BLaER1 (cell line): ENCODE measurements at regions not wholly inside any gene's neighbourhood (a gene's known extent, or its start where the extent isn't known, plus 50 kb on each side); places are given as distances from the start of the nearest gene placed in this dataset.

ENCODE experiments used
- H3K27ac ChIP-seq: shearing (Covaris generic); formaldehyde crosslinking; 2 replicates; pipeline ENCODE4 v1.8.1; 2022
- H3K27me3 ChIP-seq: shearing (Covaris generic); formaldehyde crosslinking; 2 replicates; pipeline ENCODE4 v1.8.1; 2022
- H3K36me3 ChIP-seq: shearing (Covaris generic); formaldehyde crosslinking; 2 replicates; pipeline ENCODE4 v1.8.1; 2022
- H3K4me1 ChIP-seq: shearing (Covaris generic); formaldehyde crosslinking; 2 replicates; pipeline ENCODE4 v1.8.1; 2022
- H3K4me2 ChIP-seq: shearing (Covaris generic); formaldehyde crosslinking; 2 replicates; pipeline ENCODE4 v1.8.1; 2022
- H3K4me3 ChIP-seq: shearing (Covaris generic); formaldehyde crosslinking; 2 replicates; pipeline ENCODE4 v1.8.1; 2022
- H3K9ac ChIP-seq: shearing (Covaris generic); formaldehyde crosslinking; 2 replicates; pipeline ENCODE4 v1.8.1; 2022
- H3K9me3 ChIP-seq: shearing (Covaris generic); formaldehyde crosslinking; 2 replicates; pipeline ENCODE4 v1.8.1; 2022
- H4K20me1 ChIP-seq: shearing (Covaris generic); formaldehyde crosslinking; 2 replicates; pipeline ENCODE4 v1.8.1; 2022
- Cebpa-rat ChIP-seq: shearing (Covaris generic); IDR thresholded peaks from 2 replicates; pipeline ENCODE4 v1.8.1; 2022

GRCh38 chr7:125727215-125727614 lies 797.6 kb upstream of the POT1 start:
- Histone ChIP-seq H3K4me3 (no peak overlapping the region), H3K9me3 (no peaks in the 10 kb centered on the region), H3K27me3 (no peaks in the 10 kb centered on the region), H3K4me1 (no peaks in the 10 kb centered on the region), H3K27ac (no peak overlapping the region), H3K9ac (no peak overlapping the region), H3K4me2 (no peak overlapping the region), H3K36me3 (no peaks in the 10 kb centered on the region), H4K20me1 (no peaks in the 10 kb centered on the region)
- no peak for TF ChIP-seq Cebpa-rat

- Histone ChIP-seq H3K36me3 (no peaks in the 10 kb centered on the region), H3K4me1 (no peaks in the 10 kb centered on the region), H3K27ac (no peak overlapping the region), H3K4me3 (no peak overlapping the region), H3K4me2 (no peak overlapping the region), H4K20me1 (no peaks in the 10 kb centered on the region), H3K9me3 (no peaks in the 10 kb centered on the region), H3K9ac (no peak overlapping the region), H3K27me3 (no peaks in the 10 kb centered on the region)
- TF ChIP-seq Cebpa-rat = no peak
These were observed 766.0 kb upstream of the POT1 start for GRCh38 chr7:125695626-125696025.

GRCh38 chr7:125683156-125683555 lies 753.5 kb upstream of the POT1 start:
- no peak overlapping the region for H3K9ac ChIP-seq
- no peaks in the 10 kb centered on the region for H3K9me3 ChIP-seq
- H3K4me3 ChIP-seq = no peak overlapping the region
- no peak for TF ChIP-seq Cebpa-rat
- no peaks in the 10 kb centered on the region for H3K36me3 ChIP-seq
- no peaks in the 10 kb centered on the region for H3K4me1 ChIP-seq
- no peak overlapping the region for H3K4me2 ChIP-seq
- no peak overlapping the region for H3K27ac ChIP-seq
- H3K27me3 ChIP-seq = no peaks in the 10 kb centered on the region
- no peaks in the 10 kb centered on the region for H4K20me1 ChIP-seq

GRCh38 chr7:125681508-125681907 lies 751.9 kb upstream of the POT1 start:
- H3K36me3 ChIP-seq = no peaks in the 10 kb centered on the region
- H3K4me1 ChIP-seq = no peaks in the 10 kb centered on the region
- H3K27me3 ChIP-seq = no peaks in the 10 kb centered on the region
- no peak overlapping the region for H3K4me2 ChIP-seq
- TF ChIP-seq Cebpa-rat = no peak
- no peaks in the 10 kb centered on the region for H3K9me3 ChIP-seq
- H3K4me3 ChIP-seq = no peak overlapping the region
- no peak overlapping the region for H3K27ac ChIP-seq
- H4K20me1 ChIP-seq = no peaks in the 10 kb centered on the region
- no peak overlapping the region for H3K9ac ChIP-seq

- Histone ChIP-seq H3K36me3 (no peaks in the 10 kb centered on the region), H3K4me1 (no peaks in the 10 kb centered on the region), H3K4me3 (no peak overlapping the region), H3K27ac (no peak overlapping the region), H3K27me3 (no peaks in the 10 kb centered on the region), H3K4me2 (no peak overlapping the region), H3K9ac (no peak overlapping the region), H3K9me3 (no peaks in the 10 kb centered on the region), H4K20me1 (no peaks in the 10 kb centered on the region)
- no peak for TF ChIP-seq Cebpa-rat
These were observed 749.1 kb upstream of the POT1 start for GRCh38 chr7:125678771-125679170.

GRCh38 chr7:125675640-125676039 lies 746.0 kb upstream of the POT1 start:
- TF ChIP-seq Cebpa-rat = no peak
- Histone ChIP-seq H3K27ac (no peak overlapping the region), H3K4me2 (no peak overlapping the region), H3K36me3 (no peaks in the 10 kb centered on the region), H3K27me3 (no peaks in the 10 kb centered on the region), H4K20me1 (no peaks in the 10 kb centered on the region), H3K9ac (no peak overlapping the region), H3K4me1 (no peaks in the 10 kb centered on the region), H3K4me3 (no peak overlapping the region), H3K9me3 (no peaks in the 10 kb centered on the region)

- H3K27ac ChIP-seq = no peak overlapping the region
- no peak overlapping the region for H3K9ac ChIP-seq
- no peaks in the 10 kb centered on the region for H3K27me3 ChIP-seq
- TF ChIP-seq Cebpa-rat = no peak
- no peaks in the 10 kb centered on the region for H4K20me1 ChIP-seq
- H3K36me3 ChIP-seq = no peaks in the 10 kb centered on the region
- H3K9me3 ChIP-seq = no peaks in the 10 kb centered on the region
- H3K4me2 ChIP-seq = no peak overlapping the region
- H3K4me3 ChIP-seq = no peak overlapping the region
- no peaks in the 10 kb centered on the region for H3K4me1 ChIP-seq
These were observed 745.5 kb upstream of the POT1 start for GRCh38 chr7:125675169-125675568.

- H3K27me3 ChIP-seq = no peaks in the 10 kb centered on the region
- H3K9ac ChIP-seq = no peak overlapping the region
- H3K36me3 ChIP-seq = no peaks in the 10 kb centered on the region
- no peak for TF ChIP-seq Cebpa-rat
- no peaks in the 10 kb centered on the region for H4K20me1 ChIP-seq
- no peak overlapping the region for H3K4me3 ChIP-seq
- H3K4me2 ChIP-seq = no peak overlapping the region
- H3K27ac ChIP-seq = no peak overlapping the region
- no peaks in the 10 kb centered on the region for H3K4me1 ChIP-seq
- no peaks in the 10 kb centered on the region for H3K9me3 ChIP-seq
These were observed 741.4 kb upstream of the POT1 start for GRCh38 chr7:125670926-125671572.

- no peaks in the 10 kb centered on the region for H3K36me3 ChIP-seq
- H3K4me3 ChIP-seq = no peak overlapping the region
- H3K9me3 ChIP-seq = no peaks in the 10 kb centered on the region
- no peak for TF ChIP-seq Cebpa-rat
- no peaks in the 10 kb centered on the region for H3K27me3 ChIP-seq
- no peak overlapping the region for H3K27ac ChIP-seq
- no peaks in the 10 kb centered on the region for H3K4me1 ChIP-seq
- H3K4me2 ChIP-seq = no peak overlapping the region
- no peaks in the 10 kb centered on the region for H4K20me1 ChIP-seq
- H3K9ac ChIP-seq = no peak overlapping the region
These were observed 738.8 kb upstream of the POT1 start for GRCh38 chr7:125668321-125668993.

- TF ChIP-seq Cebpa-rat = no peak
- Histone ChIP-seq H3K9me3 (no peaks in the 10 kb centered on the region), H3K9ac (no peak overlapping the region), H3K27me3 (no peaks in the 10 kb centered on the region), H3K27ac (no peak overlapping the region), H3K4me1 (no peaks in the 10 kb centered on the region), H3K4me2 (no peak overlapping the region), H4K20me1 (no peaks in the 10 kb centered on the region), H3K36me3 (no peaks in the 10 kb centered on the region), H3K4me3 (no peak overlapping the region)
These were observed 735.0 kb upstream of the POT1 start for GRCh38 chr7:125664625-125665024.
